Psoas muscle (tissue), 7 donors: ENCODE measurements at regions not wholly inside any gene's neighbourhood (a gene's known extent, or its start where the extent isn't known, plus 50 kb on each side); places are given as distances from the start of the nearest gene placed in this dataset.

ENCODE experiments used
- ATAC-seq, 4 donors: fragments of 200-7000 bp; cut with Tn5 transposase; one replicate each; pipeline ENCODE4 v1.9.1; 2020; ENCODE audit warnings: moderate library complexity in 3 of 4, mild to moderate bottlenecking in 2 of 4
- DNase-seq, 2 donors: peaks; one replicate each; pipeline ENCODE4 v3.0.0-alpha.2; 2020
- H3K27ac ChIP-seq: fragments of 200-600 bp; one replicate; pipeline ENCODE4 v1.8.0; 2022
- H3K27me3 ChIP-seq, 3 donors: fragments of 200-600 bp in 1 of 3; one replicate each; pipeline versions ENCODE4 v1.6.1 to v1.8.0; 2013 to 2022; ENCODE audit warnings: low read length in 2 of 3, mild to moderate bottlenecking in 2 of 3, moderate library complexity in 1 of 3; ENCODE audit not compliant: insufficient read depth in 3 of 3
- H3K36me3 ChIP-seq, 2 donors: fragments of 200-600 bp in 1 of 2; one replicate each; pipeline versions ENCODE4 v1.6.1 to v1.8.0; 2013 to 2022; ENCODE audit warnings: low read depth in 1 of 2, mild to moderate bottlenecking in 1 of 2, moderate library complexity in 1 of 2; ENCODE audit not compliant: insufficient read depth in 1 of 2
- H3K4me1 ChIP-seq: fragments of 200-600 bp; one replicate; pipeline ENCODE4 v1.8.0; 2022
- H3K4me3 ChIP-seq: fragments of 200-600 bp; one replicate; pipeline ENCODE4 v1.8.0; 2022; ENCODE audit warnings: mild to moderate bottlenecking
- H3K9me3 ChIP-seq: fragments of 200-600 bp; one replicate; pipeline ENCODE4 v1.8.0; 2022
- WGBS, 3 donors: extraction: QIAGEN DNeasy Blood & Tissue Kit; methylation state at CpG; one replicate each; pipeline versions ENCODE4 v1.1.6 to v1.1.7; 2013; 5-methylcytosine and 5-hydroxymethylcytosine counted together
- intact Hi-C, 2 donors: fragments of 100-400 bp; cut with DNase I; formaldehyde crosslinking; loops; one replicate each; pipeline versions ENCODE4 v1.11.0 to v1.14.2; 2022
- TF ChIP-seq, protein P1 (sequence below): fragments of 200-600 bp; IDR thresholded peaks from one replicate; pipeline ENCODE4 v1.8.0; 2022; ENCODE audit warnings: antibody characterized with exemption
- donor health status: healthy with polysubstance abuse.
- donor health status: DM: no; HTN: no; CAD: no; lungs with moderate emphysema.
- donor health status: Bipolar disorder and iron deficiency.
- donor health status: healthy.
- donor health status: DM: yes; HTN: yes; CAD: no.
- donor health status: DM: no; HTN: no; CAD: no.
- donor health status: DM: yes; HTN: yes; CAD: no.

DNA sequence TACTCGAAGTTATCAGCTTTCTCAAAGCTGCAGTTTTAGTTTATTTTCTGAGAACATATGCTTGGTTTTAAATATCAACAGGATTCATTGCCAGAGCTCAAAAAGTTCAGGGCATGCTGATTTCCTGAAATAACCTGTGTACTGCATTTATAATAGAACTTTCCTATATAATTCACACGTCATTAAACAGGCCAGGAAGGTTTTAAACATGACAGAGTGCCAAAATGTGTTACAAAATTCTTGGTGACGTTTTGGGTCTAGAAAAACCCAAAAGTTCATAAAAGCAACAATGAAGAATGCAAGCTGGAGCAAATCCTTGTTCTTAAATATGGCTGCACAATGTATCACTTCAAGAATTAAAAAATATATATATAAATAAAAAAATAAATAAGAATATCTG, 1139.1 kb downstream of the CDH11 start:
- Histone ChIP-seq H3K4me3 (no peak overlapping the region), H3K4me1 (no peaks in the 10 kb centered on the region), H3K27ac (no peak overlapping the region), H3K9me3 (no peaks in the 10 kb centered on the region), H3K36me3 (no peaks in the 10 kb centered on the region), H3K27me3 (no peaks in the 10 kb centered on the region)
- WGBS, 3 donors, result 33 to 42% (median 34%) methylated on average over 3 of the region's 3 CpGs
- intact Hi-C loops, result no loop called here
- TF ChIP-seq, protein P1, sequence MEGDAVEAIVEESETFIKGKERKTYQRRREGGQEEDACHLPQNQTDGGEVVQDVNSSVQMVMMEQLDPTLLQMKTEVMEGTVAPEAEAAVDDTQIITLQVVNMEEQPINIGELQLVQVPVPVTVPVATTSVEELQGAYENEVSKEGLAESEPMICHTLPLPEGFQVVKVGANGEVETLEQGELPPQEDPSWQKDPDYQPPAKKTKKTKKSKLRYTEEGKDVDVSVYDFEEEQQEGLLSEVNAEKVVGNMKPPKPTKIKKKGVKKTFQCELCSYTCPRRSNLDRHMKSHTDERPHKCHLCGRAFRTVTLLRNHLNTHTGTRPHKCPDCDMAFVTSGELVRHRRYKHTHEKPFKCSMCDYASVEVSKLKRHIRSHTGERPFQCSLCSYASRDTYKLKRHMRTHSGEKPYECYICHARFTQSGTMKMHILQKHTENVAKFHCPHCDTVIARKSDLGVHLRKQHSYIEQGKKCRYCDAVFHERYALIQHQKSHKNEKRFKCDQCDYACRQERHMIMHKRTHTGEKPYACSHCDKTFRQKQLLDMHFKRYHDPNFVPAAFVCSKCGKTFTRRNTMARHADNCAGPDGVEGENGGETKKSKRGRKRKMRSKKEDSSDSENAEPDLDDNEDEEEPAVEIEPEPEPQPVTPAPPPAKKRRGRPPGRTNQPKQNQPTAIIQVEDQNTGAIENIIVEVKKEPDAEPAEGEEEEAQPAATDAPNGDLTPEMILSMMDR, result no peak
- DNase-seq (no peak), ATAC-seq (no peak)

DNA sequence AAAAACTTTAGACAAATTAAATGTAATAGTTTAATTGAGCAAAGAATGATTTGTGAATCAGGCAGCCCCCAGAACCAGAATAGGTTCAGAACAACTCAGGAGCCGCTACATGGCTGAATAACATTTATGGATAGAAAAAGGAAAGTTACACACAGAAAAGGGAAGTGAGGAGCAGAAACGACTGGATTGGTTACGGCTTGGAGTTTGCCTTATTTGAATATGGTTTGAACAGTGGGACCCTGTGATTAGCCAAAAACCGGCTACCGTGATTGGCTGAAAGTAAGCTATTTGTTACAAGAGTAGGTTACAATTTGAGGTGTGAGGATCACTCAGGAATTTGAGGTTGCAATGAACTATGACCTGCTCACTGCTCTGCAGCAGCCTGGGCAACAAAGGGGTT, 1139.8 kb downstream of the CDH11 start:
- WGBS, 3 donors, result 74 to 80% (median 77%) methylated on average over 5 of the region's 5 CpGs
- Histone ChIP-seq H3K27me3 (no peaks in the 10 kb centered on the region), H3K9me3 (no peaks in the 10 kb centered on the region), H3K27ac (no peak overlapping the region), H3K4me1 (no peaks in the 10 kb centered on the region), H3K36me3 (no peaks in the 10 kb centered on the region), H3K4me3 (no peak overlapping the region)
- TF ChIP-seq, protein P1, result no peak
- ATAC-seq (no peak), DNase-seq (no peak)
- intact Hi-C loops, result no loop called here

DNA sequence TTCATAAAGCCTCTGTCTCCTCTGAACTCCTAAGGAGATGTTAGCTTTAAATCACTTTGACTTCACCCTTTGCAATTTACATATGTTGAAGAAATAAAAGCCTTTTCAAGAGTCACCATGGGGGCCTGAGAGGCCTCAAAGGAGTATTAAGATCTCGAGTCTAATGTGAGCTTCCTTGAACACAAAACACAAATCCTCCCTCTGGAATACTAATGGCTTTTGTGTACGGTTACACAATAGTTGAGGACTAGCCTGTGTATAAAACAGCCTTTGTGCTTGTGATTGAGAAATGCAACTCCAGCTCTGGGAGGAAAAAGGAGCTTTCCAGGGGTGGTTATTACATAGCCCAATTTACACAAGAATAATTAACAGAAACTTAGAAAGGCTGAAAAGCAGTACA, 1140.2 kb downstream of the CDH11 start:
- DNase-seq (no peak), ATAC-seq (no peak)
- intact Hi-C loops, result no loop called here
- Histone ChIP-seq H3K36me3 (no peaks in the 10 kb centered on the region), H3K4me1 (no peaks in the 10 kb centered on the region), H3K27me3 (no peaks in the 10 kb centered on the region), H3K4me3 (no peak overlapping the region), H3K27ac (no peak overlapping the region), H3K9me3 (no peaks in the 10 kb centered on the region)
- WGBS, 3 donors, result 37 to 45% (median 42%) methylated on average over 2 of the region's 2 CpGs
- TF ChIP-seq, protein P1, result no peak

DNA sequence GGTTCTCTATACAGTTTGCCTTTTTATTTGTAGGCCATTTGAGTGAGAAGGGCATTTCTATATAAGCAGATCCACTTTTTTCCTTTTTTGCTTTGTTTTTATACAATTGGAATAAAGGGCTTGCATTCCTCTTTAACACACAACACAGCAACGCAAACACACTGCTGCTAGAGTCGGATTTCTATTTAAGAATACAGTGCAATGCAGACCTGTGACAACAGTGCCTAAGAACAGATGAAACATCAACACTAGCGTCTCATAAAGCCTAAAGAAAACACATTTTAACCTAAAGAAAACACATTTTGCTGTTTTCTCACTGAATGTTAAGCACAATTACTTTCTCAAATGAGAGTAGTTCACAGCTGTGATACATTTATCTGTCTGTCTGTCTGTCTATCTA, 1141.1 kb downstream of the CDH11 start:
- intact Hi-C loops, result no loop called here
- Histone ChIP-seq H3K9me3 (no peaks in the 10 kb centered on the region), H3K27me3 (no peaks in the 10 kb centered on the region), H3K27ac (no peak overlapping the region), H3K4me1 (no peaks in the 10 kb centered on the region), H3K36me3 (no peaks in the 10 kb centered on the region), H3K4me3 (no peak overlapping the region)
- DNase-seq (no peak), ATAC-seq (no peak)
- TF ChIP-seq, protein P1, result no peak
- WGBS, 3 donors, result 60 to 67% (median 66%) methylated on average over 3 of the region's 3 CpGs

DNA sequence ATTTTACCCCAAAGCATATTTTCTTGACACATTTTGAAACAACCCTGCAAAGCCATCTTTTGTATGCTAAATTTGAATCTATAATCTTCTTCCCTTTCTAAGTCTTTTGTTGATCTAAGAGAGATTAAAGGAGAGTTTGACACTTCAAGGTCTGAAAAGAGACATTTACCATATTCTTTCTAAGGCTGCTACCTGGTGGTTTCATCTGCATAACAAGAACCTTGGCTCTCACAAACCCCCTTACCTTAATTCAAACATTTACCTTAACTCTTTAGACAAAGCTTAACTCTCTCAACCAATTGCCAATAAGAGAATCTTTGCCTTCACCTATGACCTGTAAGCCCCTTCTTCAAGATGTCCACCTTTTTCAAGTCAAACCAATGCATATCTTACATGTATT, 1143.6 kb downstream of the CDH11 start:
- intact Hi-C loops, result no loop called here
- Histone ChIP-seq H3K4me1 (no peaks in the 10 kb centered on the region), H3K4me3 (no peak overlapping the region), H3K36me3 (no peaks in the 10 kb centered on the region), H3K27me3 (no peaks in the 10 kb centered on the region), H3K9me3 (no peaks in the 10 kb centered on the region), H3K27ac (no peak overlapping the region)
- TF ChIP-seq, protein P1, result no peak
- DNase-seq (no peak), ATAC-seq (no peak)
